HG03095 (cell line): ENCODE measurements at regions not wholly inside any gene's neighbourhood (a gene's known extent, or its start where the extent isn't known, plus 50 kb on each side); places are given as distances from the start of the nearest gene placed in this dataset.
"Not testable (repeated sequence)": the region's sequence is repeated elsewhere in the genome, so short reads cannot be mapped to it uniquely, and the experiment has no call there.

Experiments used
- ATAC-seq: cut with Tn5 transposase; IDR thresholded peaks from one replicate; pipeline ENCODE4 v1.9.1; 2021; ENCODE audit warnings: moderate library complexity; ENCODE audit not compliant: unreplicated experiment

GRCh38 chr4:12022409-12022808 lies 593.7 kb upstream of the HS3ST1 start:
- no peak for ATAC-seq

DNA sequence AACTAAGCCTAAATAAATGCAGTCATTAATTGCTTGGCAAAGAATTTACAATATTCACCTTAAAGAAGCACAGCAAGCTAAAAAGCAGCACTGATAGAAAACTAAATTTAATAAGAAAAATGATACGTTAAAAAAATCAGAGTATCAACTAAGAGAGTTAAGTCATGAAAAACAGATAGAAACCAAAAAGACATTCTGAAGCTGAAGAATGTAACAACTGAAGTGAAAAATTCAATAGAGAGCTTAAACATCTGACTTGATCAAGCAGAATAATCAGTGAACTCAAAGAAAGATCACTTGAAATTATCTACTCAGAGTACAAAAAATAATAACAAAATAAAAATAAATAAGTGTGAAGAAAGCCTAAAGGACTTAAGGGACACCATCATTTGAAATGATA lies 588.0 kb upstream of the HS3ST1 start:
- no peak for ATAC-seq

- no peak for ATAC-seq
Measured at GRCh38 chr4:12005471-12005870, 576.8 kb upstream of the HS3ST1 start.

- ATAC-seq: not testable (repeated sequence)
Measured at GRCh38 chr4:11996581-11996980, 567.9 kb upstream of the HS3ST1 start.

- ATAC-seq: no peak
Measured at GRCh38 chr4:11976726-11977263, 548.1 kb upstream of the HS3ST1 start.

- ATAC-seq: no peak
Measured at GRCh38 chr4:11973270-11973669, 544.6 kb upstream of the HS3ST1 start.

- ATAC-seq: no peak
Measured at GRCh38 chr4:11970754-11971153, 542.1 kb upstream of the HS3ST1 start.

- no peak for ATAC-seq
Measured at GRCh38 chr4:11966782-11967181, 538.1 kb upstream of the HS3ST1 start.

- ATAC-seq: no peak
Measured at GRCh38 chr4:11954093-11954492, 525.4 kb upstream of the HS3ST1 start.

- no peak for ATAC-seq
Measured at GRCh38 chr4:11949355-11949754, 520.7 kb upstream of the HS3ST1 start.

DNA sequence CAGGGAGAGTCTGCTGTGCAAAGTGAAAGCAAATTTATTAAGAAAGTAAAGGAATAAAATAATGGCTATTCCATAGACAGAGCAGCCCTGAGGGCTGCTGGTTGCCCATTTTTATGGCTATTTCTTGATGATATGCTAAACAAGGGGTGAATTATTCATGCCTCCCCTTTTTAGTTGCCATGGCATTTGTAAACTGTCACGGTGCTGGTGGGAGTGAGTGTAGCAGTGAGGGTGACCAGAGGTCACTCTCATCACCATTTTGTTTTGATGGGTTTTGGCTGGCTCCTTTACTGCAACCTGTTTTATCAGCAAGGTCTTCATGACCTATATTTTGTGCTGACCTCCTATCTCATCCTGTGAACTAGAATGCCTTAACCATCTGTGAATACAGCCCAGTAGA lies 518.9 kb upstream of the HS3ST1 start:
- ATAC-seq: not testable (repeated sequence)

- no peak for ATAC-seq
Measured at GRCh38 chr4:11937941-11938340, 509.2 kb upstream of the HS3ST1 start.

GRCh38 chr4:11931266-11931820 lies 502.6 kb upstream of the HS3ST1 start:
- no peak for ATAC-seq

- ATAC-seq: no peak
Measured at GRCh38 chr4:11929080-11929479, 500.4 kb upstream of the HS3ST1 start.

DNA sequence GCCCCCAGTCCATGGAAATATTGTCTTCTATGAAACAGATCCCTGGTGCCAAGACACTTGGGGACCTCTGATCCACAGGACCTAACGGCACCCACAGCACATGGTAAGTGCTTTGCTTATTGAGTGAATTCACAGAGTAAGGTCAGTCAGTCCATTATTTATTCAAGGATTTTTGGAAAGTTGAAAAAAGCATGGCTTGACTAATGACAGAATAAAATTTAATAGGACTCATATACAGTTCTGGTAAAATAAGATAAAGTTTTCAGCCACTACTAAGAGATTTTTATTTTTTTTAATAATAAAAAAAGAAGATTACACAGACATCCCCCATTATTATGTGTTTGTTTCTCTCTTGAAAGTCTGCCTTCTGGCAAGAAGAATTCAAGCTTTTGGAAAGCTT lies 490.6 kb upstream of the HS3ST1 start:
- ATAC-seq: no peak

- no peak for ATAC-seq
Measured at GRCh38 chr4:11914406-11914805, 485.7 kb upstream of the HS3ST1 start.

DNA sequence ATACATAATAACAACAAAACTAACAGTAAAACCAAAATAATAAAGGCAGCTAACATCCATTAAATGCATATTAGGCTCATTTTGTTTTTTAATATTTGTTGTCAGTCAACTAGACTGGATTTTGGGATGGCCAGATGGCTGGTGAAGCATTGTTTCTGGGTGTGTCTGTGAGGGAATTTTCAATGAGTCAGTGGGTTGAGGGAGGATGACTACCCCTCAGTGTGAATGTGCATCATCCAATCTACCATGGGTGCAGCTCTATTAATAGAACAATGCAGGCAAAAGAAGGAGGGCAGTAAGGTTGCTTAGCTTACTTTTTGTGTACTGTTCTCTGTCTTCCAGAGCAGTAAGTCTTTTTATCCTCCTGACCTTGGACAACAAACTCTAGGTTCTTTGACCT lies 484.2 kb upstream of the HS3ST1 start:
- no peak for ATAC-seq

- ATAC-seq: no peak
Measured at GRCh38 chr4:11910812-11911211, 482.1 kb upstream of the HS3ST1 start.

DNA sequence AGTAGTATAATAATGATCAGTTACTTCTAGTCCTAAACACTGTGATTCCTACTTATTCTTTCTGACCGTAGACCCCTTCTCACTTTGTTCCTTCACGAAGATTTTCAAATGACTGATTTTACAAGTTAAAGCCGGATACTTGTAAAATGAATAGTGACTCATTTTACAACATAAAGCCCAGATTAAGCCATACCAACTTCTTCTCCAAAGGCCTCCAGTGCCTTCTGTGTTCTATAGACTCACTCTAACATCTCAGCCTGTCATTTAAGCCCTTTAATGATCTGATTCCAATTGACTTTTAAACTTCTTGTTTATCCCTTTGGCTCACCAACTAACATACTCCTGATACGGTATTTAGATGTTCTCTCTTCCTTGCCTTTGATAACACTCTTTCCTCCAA lies 480.0 kb upstream of the HS3ST1 start:
- ATAC-seq: no peak

DNA sequence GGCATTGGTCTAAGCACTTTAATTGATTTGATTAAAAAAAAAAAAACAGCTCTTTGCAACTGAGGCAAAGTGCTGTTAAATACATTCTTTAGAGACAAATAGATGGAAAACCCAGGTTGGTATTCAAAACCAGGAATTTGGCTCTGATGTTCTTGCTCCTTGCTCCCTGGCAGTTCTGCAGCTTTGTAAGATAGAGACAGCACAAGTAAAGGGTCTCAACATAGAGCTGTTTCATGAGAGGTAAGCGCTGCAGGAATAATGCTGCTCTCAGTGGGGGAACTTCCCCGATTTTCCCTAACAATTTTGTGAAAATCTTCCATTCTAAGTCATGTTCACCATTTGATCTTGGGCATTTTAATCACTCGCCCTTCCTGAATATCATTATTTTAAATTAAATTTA lies 479.5 kb upstream of the HS3ST1 start:
- no peak for ATAC-seq

- ATAC-seq: no peak
Measured at GRCh38 chr4:11904846-11905739, 476.4 kb upstream of the HS3ST1 start.

DNA sequence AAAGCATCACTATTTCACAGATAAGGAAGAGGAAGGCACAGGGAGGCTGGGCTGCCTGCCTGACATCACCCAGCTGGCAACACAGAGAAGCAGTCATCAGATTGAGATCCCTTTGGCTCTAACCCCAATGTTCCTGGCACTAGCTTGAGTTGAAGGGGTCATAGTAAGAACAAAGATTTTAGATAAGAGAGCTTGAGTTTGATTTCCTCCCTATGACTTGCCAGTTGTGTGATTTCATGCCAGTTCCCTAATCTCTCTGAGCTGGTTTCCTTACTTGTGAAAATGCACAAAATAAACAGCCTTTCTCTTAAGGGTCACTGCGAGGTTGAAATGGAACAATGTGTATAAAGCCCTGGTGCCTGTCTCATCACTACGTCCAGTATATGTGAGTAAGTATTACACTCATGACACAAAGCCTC lies 475.4 kb upstream of the HS3ST1 start:
- no peak for ATAC-seq
